ENCODE measurements at regions not wholly inside any gene's neighbourhood (a gene's known extent, or its start where the extent isn't known, plus 50 kb on each side); places are given as distances from the start of the nearest gene placed in this dataset.

DNA sequence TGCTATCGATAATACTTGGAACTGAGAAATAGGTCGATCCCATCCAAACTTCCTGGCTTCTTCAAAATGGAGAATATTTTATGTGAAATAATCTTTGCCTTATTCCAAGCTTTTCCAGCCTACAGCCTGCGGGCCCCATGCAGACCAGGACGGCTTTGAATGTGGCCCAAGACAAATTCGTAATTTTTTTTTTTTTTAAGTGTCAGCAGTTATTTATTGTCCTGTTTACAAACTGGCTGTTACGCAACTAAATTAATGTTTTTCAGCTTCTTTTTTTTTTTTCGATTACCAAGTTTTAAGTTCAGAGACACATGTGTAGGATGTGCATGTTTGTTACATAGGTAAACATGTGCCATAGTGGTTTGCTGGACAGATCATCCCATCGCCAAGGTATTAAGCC, 411.7 kb upstream of the EDIL3 start:
- H3K4me3 ChIP-seq (ENCODE audit: low read depth, low read length) = no peak overlapping the region
- TF ChIP-seq, protein P1, sequence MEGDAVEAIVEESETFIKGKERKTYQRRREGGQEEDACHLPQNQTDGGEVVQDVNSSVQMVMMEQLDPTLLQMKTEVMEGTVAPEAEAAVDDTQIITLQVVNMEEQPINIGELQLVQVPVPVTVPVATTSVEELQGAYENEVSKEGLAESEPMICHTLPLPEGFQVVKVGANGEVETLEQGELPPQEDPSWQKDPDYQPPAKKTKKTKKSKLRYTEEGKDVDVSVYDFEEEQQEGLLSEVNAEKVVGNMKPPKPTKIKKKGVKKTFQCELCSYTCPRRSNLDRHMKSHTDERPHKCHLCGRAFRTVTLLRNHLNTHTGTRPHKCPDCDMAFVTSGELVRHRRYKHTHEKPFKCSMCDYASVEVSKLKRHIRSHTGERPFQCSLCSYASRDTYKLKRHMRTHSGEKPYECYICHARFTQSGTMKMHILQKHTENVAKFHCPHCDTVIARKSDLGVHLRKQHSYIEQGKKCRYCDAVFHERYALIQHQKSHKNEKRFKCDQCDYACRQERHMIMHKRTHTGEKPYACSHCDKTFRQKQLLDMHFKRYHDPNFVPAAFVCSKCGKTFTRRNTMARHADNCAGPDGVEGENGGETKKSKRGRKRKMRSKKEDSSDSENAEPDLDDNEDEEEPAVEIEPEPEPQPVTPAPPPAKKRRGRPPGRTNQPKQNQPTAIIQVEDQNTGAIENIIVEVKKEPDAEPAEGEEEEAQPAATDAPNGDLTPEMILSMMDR (IDR thresholded peaks at IDR 0.05; ENCODE audit: insufficient read depth, low read length, poor library complexity, severe bottlenecking) = no peak
- no peak for DNase-seq (ENCODE audit: low read depth)
- H3K27me3 ChIP-seq (ENCODE audit: control insufficient read depth, insufficient read depth, low read length) = no peaks in the 10 kb centered on the region
- no peaks in the 10 kb centered on the region for H3K36me3 ChIP-seq (ENCODE audit: control insufficient read depth, insufficient read depth, low read length)

DNA sequence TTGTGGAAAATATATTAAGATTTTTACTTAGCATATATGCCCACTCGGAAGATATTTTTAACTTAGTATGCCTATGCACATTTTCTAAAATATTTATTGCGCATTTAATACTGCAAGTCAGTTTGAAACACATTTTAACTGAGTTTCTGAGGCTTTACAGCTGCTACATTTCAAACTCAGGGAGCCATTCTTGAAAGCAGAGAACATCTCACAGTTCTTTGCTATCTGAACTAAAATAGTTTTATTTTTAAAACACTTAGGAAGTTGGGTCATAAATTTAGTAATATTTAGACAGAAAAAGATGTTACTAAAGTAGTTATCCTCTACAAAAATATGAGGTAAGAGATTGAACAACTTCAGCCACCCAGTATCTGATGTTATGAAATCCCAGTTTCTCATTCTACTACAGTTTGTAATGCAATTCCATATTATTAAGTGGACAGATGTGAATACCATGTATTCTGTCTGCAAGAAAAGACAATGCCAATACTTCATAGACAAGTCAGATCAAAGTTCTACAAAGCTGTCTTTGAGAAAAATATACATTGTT, 409.9 kb upstream of the EDIL3 start:
- H3K27me3 ChIP-seq (ENCODE audit: control insufficient read depth, insufficient read depth, low read length) = no peaks in the 10 kb centered on the region
- no peak for DNase-seq (ENCODE audit: low read depth)
- no peaks in the 10 kb centered on the region for H3K36me3 ChIP-seq (ENCODE audit: control insufficient read depth, insufficient read depth, low read length)
- H3K4me3 ChIP-seq (ENCODE audit: low read depth, low read length) = no peak overlapping the region
- TF ChIP-seq, protein P1 (IDR thresholded peaks at IDR 0.05; ENCODE audit: insufficient read depth, low read length, poor library complexity, severe bottlenecking) = no peak

DNA sequence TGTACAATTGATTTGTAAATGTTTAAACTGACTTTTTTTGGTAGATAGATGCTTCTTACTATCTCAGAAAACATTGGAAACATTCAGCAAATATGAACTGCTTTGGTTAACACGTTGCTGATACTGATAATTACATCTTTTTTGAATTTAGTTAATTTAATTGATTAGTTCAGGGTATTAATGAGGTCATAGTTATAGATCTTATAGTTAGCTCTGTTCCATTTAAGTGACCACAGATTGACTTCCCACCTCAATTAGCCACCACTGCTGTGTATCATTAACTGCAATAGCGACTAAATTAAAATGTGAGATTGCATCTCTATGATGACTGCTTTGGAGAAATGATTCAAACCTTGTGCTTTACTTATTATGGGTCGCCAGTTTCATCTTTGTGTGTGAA, 407.1 kb upstream of the EDIL3 start:
- no peak for DNase-seq (ENCODE audit: low read depth)
- H3K4me3 ChIP-seq (ENCODE audit: low read depth, low read length) = no peak overlapping the region
- H3K36me3 ChIP-seq (ENCODE audit: control insufficient read depth, insufficient read depth, low read length) = no peaks in the 10 kb centered on the region
- TF ChIP-seq, protein P1 (IDR thresholded peaks at IDR 0.05; ENCODE audit: insufficient read depth, low read length, poor library complexity, severe bottlenecking) = no peak
- no peaks in the 10 kb centered on the region for H3K27me3 ChIP-seq (ENCODE audit: control insufficient read depth, insufficient read depth, low read length)

DNA sequence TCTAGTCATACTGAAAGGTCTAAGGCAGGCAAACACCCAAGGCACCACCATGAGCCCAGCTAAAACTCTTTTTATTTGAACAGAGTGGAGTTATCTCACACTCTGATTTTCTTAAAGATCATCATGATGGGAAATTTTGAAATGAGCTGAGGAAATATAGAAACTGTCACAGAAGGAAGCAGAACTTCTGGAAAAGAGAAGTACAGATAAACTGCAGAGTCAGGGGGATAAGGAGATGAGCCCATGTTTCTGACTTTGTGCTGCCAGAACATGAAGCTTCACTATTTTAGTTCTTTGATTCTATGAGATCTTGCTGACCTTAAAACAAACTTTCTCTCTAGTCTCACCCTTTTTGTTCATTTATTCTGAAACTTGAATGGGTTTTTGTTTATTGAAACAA, 406.5 kb upstream of the EDIL3 start:
- Histone ChIP-seq H3K27me3 (ENCODE audit: control insufficient read depth, insufficient read depth, low read length) (no peaks in the 10 kb centered on the region), H3K36me3 (ENCODE audit: control insufficient read depth, insufficient read depth, low read length) (no peaks in the 10 kb centered on the region), H3K4me3 (ENCODE audit: low read depth, low read length) (no peak overlapping the region)
- TF ChIP-seq, protein P1 (IDR thresholded peaks at IDR 0.05; ENCODE audit: insufficient read depth, low read length, poor library complexity, severe bottlenecking) = no peak
- no peak for DNase-seq (ENCODE audit: low read depth)

DNA sequence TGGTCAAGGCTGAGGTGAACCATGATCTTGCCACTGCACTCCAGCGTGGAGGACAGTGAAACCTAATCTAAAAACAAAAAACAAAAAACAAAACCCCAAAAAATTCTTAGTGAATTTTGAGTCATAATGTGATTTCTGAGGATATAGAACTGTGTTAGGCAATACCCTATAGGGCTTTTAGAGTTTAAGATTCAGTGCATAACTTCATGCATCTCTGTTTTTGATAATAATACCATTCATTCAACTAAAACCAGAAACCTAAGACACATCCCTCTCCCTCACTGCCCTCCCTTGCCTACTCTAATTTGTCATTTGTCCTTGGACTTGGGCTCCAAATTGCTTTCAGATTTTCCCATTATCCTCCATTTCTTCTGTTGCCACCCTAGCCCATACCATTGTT, 405.7 kb upstream of the EDIL3 start:
- no peaks in the 10 kb centered on the region for H3K36me3 ChIP-seq (ENCODE audit: control insufficient read depth, insufficient read depth, low read length)
- no peak overlapping the region for H3K4me3 ChIP-seq (ENCODE audit: low read depth, low read length)
- DNase-seq (ENCODE audit: low read depth) = no peak
- no peaks in the 10 kb centered on the region for H3K27me3 ChIP-seq (ENCODE audit: control insufficient read depth, insufficient read depth, low read length)
- TF ChIP-seq, protein P1 (IDR thresholded peaks at IDR 0.05; ENCODE audit: insufficient read depth, low read length, poor library complexity, severe bottlenecking) = no peak

DNA sequence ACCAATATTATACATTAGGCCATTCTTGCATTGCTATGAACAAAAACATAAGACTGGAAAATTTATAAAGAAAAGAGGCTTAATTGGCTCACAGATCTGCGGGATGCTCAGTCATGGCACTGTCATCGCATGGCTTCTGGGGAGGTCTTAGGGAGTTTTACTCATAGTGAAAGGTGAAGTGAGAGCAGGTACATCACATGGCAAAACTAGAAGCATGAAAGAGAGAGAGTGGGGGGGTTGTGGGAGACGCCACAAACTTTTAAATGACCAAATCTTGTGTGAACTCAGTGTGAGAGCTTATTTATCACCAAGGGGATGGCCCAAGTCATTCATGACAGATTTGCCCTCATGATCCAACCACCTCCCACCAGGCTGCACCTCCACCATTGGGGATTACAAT, 398.3 kb upstream of the EDIL3 start:
- Histone ChIP-seq H3K27me3 (ENCODE audit: control insufficient read depth, insufficient read depth, low read length) (no peaks in the 10 kb centered on the region), H3K4me3 (ENCODE audit: low read depth, low read length) (no peak overlapping the region), H3K36me3 (ENCODE audit: control insufficient read depth, insufficient read depth, low read length) (no peaks in the 10 kb centered on the region)
- TF ChIP-seq, protein P1 (IDR thresholded peaks at IDR 0.05; ENCODE audit: insufficient read depth, low read length, poor library complexity, severe bottlenecking) = no peak
- no peak for DNase-seq (ENCODE audit: low read depth)
